RWPE2 (cell line): ENCODE measurements at regions not wholly inside any gene's neighbourhood (a gene's known extent, or its start where the extent isn't known, plus 50 kb on each side); places are given as distances from the start of the nearest gene placed in this dataset.
"Not testable (repeated sequence)": the region's sequence is repeated elsewhere in the genome, so short reads cannot be mapped to it uniquely, and the experiment has no call there.

Experiments
- ATAC-seq: fragments of 200-7000 bp; cut with Tn5 transposase; 3 replicates; pipeline ENCODE4 v1.9.1; 2021; ENCODE audit warnings: low read depth
- DNase-seq: peaks from one replicate; pipeline ENCODE4 v3.0.0-alpha.2; 2020; ENCODE audit warnings: low spot score
- H3K27ac ChIP-seq: fragments of 450-650 bp; 2 replicates; pipeline ENCODE4 v1.5.1; 2017; ENCODE audit warnings: mild to moderate bottlenecking; ENCODE audit not compliant: poor library complexity, severe bottlenecking
- H3K27me3 ChIP-seq: fragments of 250-450 bp; sonication (Bioruptor Pico); 2 replicates; pipeline ENCODE4 v1.5.1; 2021; ENCODE audit warnings: mild to moderate bottlenecking, moderate library complexity; ENCODE audit not compliant: insufficient read depth, poor library complexity, severe bottlenecking
- H3K36me3 ChIP-seq: fragments of 250-450 bp; sonication (Bioruptor Pico); 2 replicates; pipeline ENCODE4 v1.5.1; 2020; ENCODE audit warnings: low read depth, mild to moderate bottlenecking, moderate library complexity
- H3K4me1 ChIP-seq: fragments of 250-450 bp; sonication (Bioruptor Pico); 2 replicates; pipeline ENCODE4 v1.5.1; 2021; ENCODE audit warnings: mild to moderate bottlenecking, moderate library complexity; ENCODE audit not compliant: insufficient read depth, poor library complexity, severe bottlenecking
- H3K4me3 ChIP-seq: fragments of 250-450 bp; sonication (Bioruptor Pico); 2 replicates; pipeline ENCODE4 v1.5.1; 2021; ENCODE audit warnings: mild to moderate bottlenecking, moderate library complexity; ENCODE audit not compliant: severe bottlenecking
- H3K9me3 ChIP-seq: fragments of 250-450 bp; sonication (Bioruptor Pico); 2 replicates; pipeline ENCODE4 v1.5.1; 2021; ENCODE audit warnings: mild to moderate bottlenecking, moderate library complexity; ENCODE audit not compliant: severe bottlenecking
- TF ChIP-seq, protein P1 (sequence below): fragments of 450-650 bp; IDR thresholded peaks from one replicate; pipeline ENCODE4 v1.5.1; 2017; ENCODE audit warnings: mild to moderate bottlenecking, moderate library complexity; ENCODE audit not compliant: poor library complexity, severe bottlenecking

DNA sequence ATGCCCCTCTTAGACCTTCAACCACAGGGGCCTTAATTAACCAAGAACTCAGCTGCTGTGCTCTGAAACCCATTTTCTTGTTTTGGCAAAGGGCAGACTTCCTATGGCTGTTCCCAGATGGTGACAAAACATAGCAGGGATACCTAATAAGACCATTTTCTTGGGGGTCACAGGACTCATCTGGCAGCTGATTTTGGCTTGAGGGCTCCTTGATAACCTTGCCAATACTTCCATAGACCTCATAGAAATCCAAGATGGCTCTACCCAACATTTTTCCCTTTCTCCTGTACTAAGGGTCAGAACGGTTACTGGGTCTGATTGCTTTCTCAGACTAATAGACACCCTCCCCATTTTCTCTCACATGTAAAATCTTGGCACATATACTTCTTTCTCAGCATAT, 757.7 kb upstream of the SEMA6A start:
- ATAC-seq: no peak
- TF ChIP-seq, protein P1, sequence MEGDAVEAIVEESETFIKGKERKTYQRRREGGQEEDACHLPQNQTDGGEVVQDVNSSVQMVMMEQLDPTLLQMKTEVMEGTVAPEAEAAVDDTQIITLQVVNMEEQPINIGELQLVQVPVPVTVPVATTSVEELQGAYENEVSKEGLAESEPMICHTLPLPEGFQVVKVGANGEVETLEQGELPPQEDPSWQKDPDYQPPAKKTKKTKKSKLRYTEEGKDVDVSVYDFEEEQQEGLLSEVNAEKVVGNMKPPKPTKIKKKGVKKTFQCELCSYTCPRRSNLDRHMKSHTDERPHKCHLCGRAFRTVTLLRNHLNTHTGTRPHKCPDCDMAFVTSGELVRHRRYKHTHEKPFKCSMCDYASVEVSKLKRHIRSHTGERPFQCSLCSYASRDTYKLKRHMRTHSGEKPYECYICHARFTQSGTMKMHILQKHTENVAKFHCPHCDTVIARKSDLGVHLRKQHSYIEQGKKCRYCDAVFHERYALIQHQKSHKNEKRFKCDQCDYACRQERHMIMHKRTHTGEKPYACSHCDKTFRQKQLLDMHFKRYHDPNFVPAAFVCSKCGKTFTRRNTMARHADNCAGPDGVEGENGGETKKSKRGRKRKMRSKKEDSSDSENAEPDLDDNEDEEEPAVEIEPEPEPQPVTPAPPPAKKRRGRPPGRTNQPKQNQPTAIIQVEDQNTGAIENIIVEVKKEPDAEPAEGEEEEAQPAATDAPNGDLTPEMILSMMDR: no peak

DNA sequence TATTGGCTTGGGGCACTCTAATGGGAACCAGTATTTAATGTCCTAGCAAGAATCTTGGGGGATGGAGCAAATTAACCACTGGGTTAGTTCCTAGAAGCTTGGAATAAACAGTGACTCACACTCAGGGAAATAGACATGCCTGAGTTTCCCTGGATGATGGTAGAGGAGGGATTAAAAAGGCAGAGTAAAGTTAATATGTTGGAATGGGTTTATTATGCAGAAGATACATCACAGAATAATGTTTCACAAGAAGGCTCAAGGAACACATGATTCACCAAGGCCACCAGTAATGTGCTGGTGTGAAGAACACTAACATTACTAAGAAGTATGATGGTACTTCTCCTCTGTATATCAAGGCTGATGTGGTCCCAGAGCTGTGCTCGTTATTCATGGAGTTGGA, 752.9 kb upstream of the SEMA6A start:
- TF ChIP-seq, protein P1: no peak
- no peak overlapping the region for H3K27ac ChIP-seq
- ATAC-seq (no peak), DNase-seq (no peak)
- no peaks in the 10 kb centered on the region for H3K27me3 ChIP-seq
- H3K4me1 ChIP-seq: no peaks in the 10 kb centered on the region
- H3K36me3 ChIP-seq: no peaks in the 10 kb centered on the region
- H3K9me3 ChIP-seq: no peaks in the 10 kb centered on the region
- H3K4me3 ChIP-seq: no peak overlapping the region

More for the DNA sequence above, 757.7 kb upstream of the SEMA6A start:
- Histone ChIP-seq H3K27ac (no peak overlapping the region), H3K27me3 (no peaks in the 10 kb centered on the region), H3K9me3 (no peaks in the 10 kb centered on the region), H3K4me3 (no peak overlapping the region), H3K36me3 (no peaks in the 10 kb centered on the region), H3K4me1 (no peaks in the 10 kb centered on the region)
- no peak for DNase-seq

DNA sequence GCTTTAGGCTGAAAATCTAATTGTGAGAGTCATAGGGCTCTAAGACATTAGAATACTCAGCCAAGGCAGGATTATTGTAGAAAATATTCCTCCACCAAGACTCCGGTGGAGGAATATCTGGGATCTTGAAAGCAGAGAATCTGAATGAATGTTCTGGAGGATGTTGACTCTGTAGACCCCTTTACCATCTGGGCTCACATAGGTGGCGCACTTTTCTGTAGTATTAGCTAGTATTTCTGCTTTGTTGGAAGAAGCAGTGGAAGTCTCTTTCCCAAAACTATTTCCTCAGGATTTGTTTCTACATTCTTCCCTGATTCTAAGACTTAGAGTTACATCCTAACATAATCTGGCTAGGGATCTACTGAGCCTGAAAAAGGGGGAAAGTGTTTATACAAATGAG, 752.4 kb upstream of the SEMA6A start:
- no peak overlapping the region for H3K4me3 ChIP-seq
- no peak for ATAC-seq
- H3K9me3 ChIP-seq: no peaks in the 10 kb centered on the region
- no peaks in the 10 kb centered on the region for H3K4me1 ChIP-seq
- H3K36me3 ChIP-seq: no peaks in the 10 kb centered on the region
- no peaks in the 10 kb centered on the region for H3K27me3 ChIP-seq
- H3K27ac ChIP-seq: no peak overlapping the region
- TF ChIP-seq, protein P1: no peak
- no peak for DNase-seq

DNA sequence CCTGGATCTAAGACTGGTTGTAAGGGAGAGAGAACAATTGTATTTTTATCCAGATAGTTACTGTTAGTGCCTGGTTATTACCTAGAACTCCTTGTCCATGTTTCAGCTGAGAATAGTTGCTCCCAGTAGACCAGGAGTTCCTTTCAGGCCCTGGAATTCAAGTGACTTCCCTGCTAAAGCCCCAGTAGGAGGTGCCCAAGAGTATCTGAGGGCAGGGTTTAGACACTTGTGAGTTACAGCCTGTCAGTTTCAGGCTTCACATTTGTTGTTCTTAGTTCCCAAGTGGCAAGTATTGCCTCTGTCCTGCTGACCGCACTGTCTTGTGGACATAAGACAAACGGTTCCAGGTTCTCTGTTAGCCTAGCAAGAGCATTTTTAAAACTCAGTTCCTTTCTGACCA, 743.9 kb upstream of the SEMA6A start:
- no peaks in the 10 kb centered on the region for H3K9me3 ChIP-seq
- TF ChIP-seq, protein P1: no peak
- H3K4me1 ChIP-seq: no peaks in the 10 kb centered on the region
- peaks cover 12% of the 10 kb centered on the region for H3K27me3 ChIP-seq
- H3K4me3 ChIP-seq: no peak overlapping the region
- H3K27ac ChIP-seq: no peak overlapping the region
- DNase-seq (no peak), ATAC-seq (no peak)
- H3K36me3 ChIP-seq: no peaks in the 10 kb centered on the region

DNA sequence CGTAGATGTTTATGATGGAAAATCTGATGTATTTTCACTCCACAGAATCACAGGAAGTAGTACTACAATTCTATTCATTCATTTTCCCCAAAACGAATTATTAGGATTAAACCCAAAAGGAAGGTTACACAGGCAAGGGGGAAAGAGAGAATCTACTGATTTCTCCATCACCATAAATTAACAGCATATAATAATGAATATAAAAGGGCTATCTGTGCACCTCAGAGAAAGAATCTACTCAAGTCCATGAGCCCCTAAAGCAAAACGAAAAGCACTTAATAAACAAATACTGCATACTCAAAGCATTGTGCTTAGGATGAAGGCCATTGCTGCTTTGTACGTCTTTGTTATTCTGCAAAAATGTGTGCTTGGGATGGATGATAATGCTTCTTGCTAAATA, 740.5 kb upstream of the SEMA6A start:
- ATAC-seq (no peak), DNase-seq (no peak)
- no peak overlapping the region for H3K4me3 ChIP-seq
- H3K9me3 ChIP-seq: no peaks in the 10 kb centered on the region
- H3K27me3 ChIP-seq: peaks cover 7% of the 10 kb centered on the region
- H3K36me3 ChIP-seq: no peaks in the 10 kb centered on the region
- TF ChIP-seq, protein P1: no peak
- no peak overlapping the region for H3K27ac ChIP-seq
- no peaks in the 10 kb centered on the region for H3K4me1 ChIP-seq

DNA sequence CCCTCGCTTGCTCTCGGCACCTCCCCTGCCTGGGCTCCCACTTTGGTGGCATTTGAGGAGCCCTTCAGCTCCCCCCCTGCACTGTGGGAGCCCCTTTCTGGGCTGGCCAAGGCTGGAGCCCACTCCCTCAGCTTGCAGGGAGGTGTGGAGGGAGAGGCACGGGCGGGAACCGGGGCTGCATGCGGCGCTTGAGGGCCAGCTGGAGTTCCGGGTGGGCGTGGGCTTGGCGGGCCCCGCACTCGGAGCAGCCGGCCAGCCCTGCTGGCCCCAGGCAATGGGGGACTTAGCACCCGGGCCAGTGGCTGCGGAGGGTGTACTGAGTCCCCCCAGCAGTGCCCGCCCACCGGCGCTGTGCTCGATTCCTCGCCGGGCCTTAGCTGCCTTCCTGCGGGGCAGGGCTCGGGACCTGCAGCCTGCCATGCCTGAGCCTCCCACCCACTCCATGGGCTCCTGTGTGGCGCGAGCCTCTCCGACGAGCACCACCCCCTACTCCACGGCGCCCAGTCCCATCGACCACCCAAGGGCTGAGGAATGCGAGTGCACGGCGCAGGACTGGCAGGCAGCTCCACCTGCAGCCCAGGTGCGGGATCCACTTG, 730.0 kb upstream of the SEMA6A start:
- ATAC-seq, H3K4me3 ChIP-seq, H3K27ac ChIP-seq, DNase-seq, H3K27me3 ChIP-seq, H3K36me3 ChIP-seq, H3K9me3 ChIP-seq, H3K4me1 ChIP-seq: not testable (repeated sequence)
